PC-3 (cell line): ENCODE measurements at regions not wholly inside any gene's neighbourhood (a gene's known extent, or its start where the extent isn't known, plus 50 kb on each side); places are given as distances from the start of the nearest gene placed in this dataset.
"Not testable (repeated sequence)": the region's sequence is repeated elsewhere in the genome, so short reads cannot be mapped to it uniquely, and the experiment has no call there.

ENCODE experiments used
- ATAC-seq: fragments of 200-7000 bp; cut with Tn5 transposase; 2 replicates; pipeline ENCODE4 v1.9.1; 2020; ENCODE audit warnings: mild to moderate bottlenecking, moderate library complexity
- BruUV-seq: library from RNA; stranded (reverse); fragments of 400-500 nt; replicated peaks from 2 replicates; lab custom pipeline; 2021; lab: Mats Ljungman, UMichigan
- CTCF ChIA-PET: fragments of 300-600 bp; sonication (Branson Sonifier 250); formaldehyde crosslinking; loops from one replicate; lab custom pipeline; 2022; ENCODE audit warnings: antibody characterized with exemption; lab: Charles Lee
- POLR2A ChIA-PET: fragments of 300-600 bp; sonication (Branson Sonifier 250); formaldehyde crosslinking; loops from one replicate; lab custom pipeline; 2022; ENCODE audit warnings: antibody characterized with exemption; ENCODE audit not compliant: unreplicated experiment; lab: Charles Lee
- DNase-seq: peaks from one replicate; pipeline ENCODE4 v3.0.0-alpha.2; 2015
- H2AFZ ChIP-seq: fragments of 300-600 bp; sonication (generic); 2 replicates; pipeline ENCODE4 v1.6.0; 2016; ENCODE audit warnings: antibody characterized with exemption, low read length
- H3F3A ChIP-seq: fragments of 300-600 bp; sonication (generic); one replicate; pipeline ENCODE4 v1.6.0; 2017; ENCODE audit warnings: antibody characterized with exemption, low read length, control low read depth, mild to moderate bottlenecking; ENCODE audit not compliant: unreplicated experiment
- H3K27ac ChIP-seq: fragments of 300-600 bp; sonication (generic); 2 replicates; pipeline ENCODE4 v1.5.1; 2016; ENCODE audit warnings: mild to moderate bottlenecking, low read length
- H3K27me3 ChIP-seq: fragments of 300-600 bp; sonication (generic); 2 replicates; pipeline ENCODE4 v1.6.1; 2016; ENCODE audit warnings: low read length, mixed read lengths
- H3K36me3 ChIP-seq: fragments of 300-600 bp; sonication (generic); 2 replicates; pipeline ENCODE4 v1.6.1; 2016; ENCODE audit warnings: low read depth, mixed run types, low read length, mixed read lengths
- H3K4me1 ChIP-seq: fragments of 300-600 bp; sonication (generic); 2 replicates; pipeline ENCODE4 v1.5.1; 2016; ENCODE audit warnings: low read length; ENCODE audit not compliant: insufficient read depth
- H3K4me2 ChIP-seq: fragments of 300-600 bp; sonication (generic); 2 replicates; pipeline ENCODE4 v1.6.0; 2016; ENCODE audit warnings: low read length
- H3K4me3 ChIP-seq: fragments of 300-600 bp; sonication (generic); 2 replicates; pipeline ENCODE4 v1.5.1; 2016; ENCODE audit warnings: mild to moderate bottlenecking, low read length, mixed read lengths
- H3K79me2 ChIP-seq: fragments of 300-600 bp; sonication (generic); 2 replicates; pipeline ENCODE4 v1.6.1; 2017; ENCODE audit warnings: low read length, mixed read lengths
- H3K9ac ChIP-seq: fragments of 300-600 bp; sonication (generic); 2 replicates; pipeline ENCODE4 v1.6.0; 2016; ENCODE audit warnings: mild to moderate bottlenecking, low read length
- H3K9me2 ChIP-seq: fragments of 300-600 bp; sonication (generic); replicated peaks from 2 replicates; pipeline ENCODE4 v1.6.1; 2016; ENCODE audit warnings: mixed run types, low read length, mixed read lengths
- H3K9me3 ChIP-seq: fragments of 300-600 bp; sonication (generic); 2 replicates; pipeline ENCODE4 v1.6.1; 2016; ENCODE audit warnings: low read length, mixed read lengths
- H4K20me1 ChIP-seq: fragments of 300-600 bp; sonication (generic); 2 replicates; pipeline ENCODE4 v1.6.1; 2016; ENCODE audit warnings: low read length, mixed read lengths
- EZH2 ChIP-seq: fragments of 300-600 bp; sonication (generic); IDR thresholded peaks from one replicate; pipeline ENCODE4 v1.6.1; 2017; ENCODE audit warnings: antibody characterized with exemption, mild to moderate bottlenecking, low read length; ENCODE audit not compliant: unreplicated experiment
- EZH2phosphoT487 ChIP-seq: fragments of 300-600 bp; sonication (generic); IDR thresholded peaks from 2 replicates; pipeline ENCODE4 v1.6.1; 2018; ENCODE audit warnings: mild to moderate bottlenecking, antibody characterized with exemption, low read length, borderline replicate concordance
- intact Hi-C: fragments of 100-400 bp; cut with micrococcal nuclease; formaldehyde crosslinking; loops from 2 replicates; pipeline ENCODE4 v1.9.0; 2023
- TF ChIP-seq, protein P1 (sequence below): fragments of 300-600 bp; sonication (generic); conservative IDR thresholded peaks from 2 replicates; pipeline ENCODE4 v1.5.1; 2017; ENCODE audit warnings: antibody characterized with exemption, low read depth, mild to moderate bottlenecking, low read length

GRCh38 chr17:12195418-12195817, 174.7 kb downstream of the MAP2K4 start:
- TF ChIP-seq EZH2 (no peak), EZH2phosphoT487 (no peak)
- TF ChIP-seq, protein P1, sequence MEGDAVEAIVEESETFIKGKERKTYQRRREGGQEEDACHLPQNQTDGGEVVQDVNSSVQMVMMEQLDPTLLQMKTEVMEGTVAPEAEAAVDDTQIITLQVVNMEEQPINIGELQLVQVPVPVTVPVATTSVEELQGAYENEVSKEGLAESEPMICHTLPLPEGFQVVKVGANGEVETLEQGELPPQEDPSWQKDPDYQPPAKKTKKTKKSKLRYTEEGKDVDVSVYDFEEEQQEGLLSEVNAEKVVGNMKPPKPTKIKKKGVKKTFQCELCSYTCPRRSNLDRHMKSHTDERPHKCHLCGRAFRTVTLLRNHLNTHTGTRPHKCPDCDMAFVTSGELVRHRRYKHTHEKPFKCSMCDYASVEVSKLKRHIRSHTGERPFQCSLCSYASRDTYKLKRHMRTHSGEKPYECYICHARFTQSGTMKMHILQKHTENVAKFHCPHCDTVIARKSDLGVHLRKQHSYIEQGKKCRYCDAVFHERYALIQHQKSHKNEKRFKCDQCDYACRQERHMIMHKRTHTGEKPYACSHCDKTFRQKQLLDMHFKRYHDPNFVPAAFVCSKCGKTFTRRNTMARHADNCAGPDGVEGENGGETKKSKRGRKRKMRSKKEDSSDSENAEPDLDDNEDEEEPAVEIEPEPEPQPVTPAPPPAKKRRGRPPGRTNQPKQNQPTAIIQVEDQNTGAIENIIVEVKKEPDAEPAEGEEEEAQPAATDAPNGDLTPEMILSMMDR, result no peak
- Histone ChIP-seq H3F3A (no peaks in the 10 kb centered on the region), H3K27me3 (peaks cover 34% of the 10 kb centered on the region), H3K9ac (no peak overlapping the region), H3K9me3 (no peaks in the 10 kb centered on the region), H3K79me2 (no peaks in the 10 kb centered on the region), H3K27ac (no peak overlapping the region), H3K4me3 (no peak overlapping the region), H3K4me2 (no peak overlapping the region), H4K20me1 (no peaks in the 10 kb centered on the region), H3K36me3 (no peaks in the 10 kb centered on the region), H3K4me1 (no peaks in the 10 kb centered on the region), H2AFZ (no peak overlapping the region), H3K9me2 (no peaks in the 10 kb centered on the region)
- intact Hi-C loops, result no loop called here
- ATAC-seq, result no peak
- no peak for DNase-seq
- POLR2A ChIA-PET, result no interaction called here
- no TSS peak for BruUV-seq
- CTCF ChIA-PET, result no interaction called here

DNA sequence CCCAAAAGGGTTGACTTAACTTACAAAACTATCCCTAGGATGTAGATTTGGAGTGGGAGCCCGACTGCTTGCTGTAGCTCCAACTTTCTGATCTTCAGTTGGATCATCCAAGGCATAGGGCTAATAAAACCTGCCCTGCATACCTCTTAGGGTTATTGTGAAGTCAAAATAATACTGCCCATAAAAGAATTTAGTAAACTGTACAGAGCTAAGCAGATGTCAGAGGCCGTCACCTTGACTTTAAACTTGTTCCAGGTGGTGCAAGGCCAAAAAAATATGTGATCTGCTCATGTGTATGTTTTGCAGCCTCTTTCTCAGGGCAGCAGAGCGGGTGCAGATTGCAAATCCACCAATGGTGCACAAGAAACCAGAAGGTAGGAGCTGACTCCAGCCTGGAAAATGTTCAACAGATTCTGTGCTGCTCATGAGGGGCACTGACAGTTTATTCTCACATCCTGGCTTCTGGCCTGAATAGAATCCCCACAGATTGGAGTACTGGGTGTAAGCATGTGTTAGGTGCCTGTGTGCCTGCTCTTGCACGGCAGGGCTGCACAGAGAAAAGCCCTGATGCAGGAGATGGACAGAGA, 180.7 kb downstream of the MAP2K4 start:
- no peaks in the 10 kb centered on the region for H3K9me3 ChIP-seq
- ChIA-PET CTCF (no interaction called here), POLR2A (no interaction called here)
- no peaks in the 10 kb centered on the region for H3F3A ChIP-seq
- no peak overlapping the region for H3K4me2 ChIP-seq
- peaks cover 47% of the 10 kb centered on the region for H3K27me3 ChIP-seq
- H2AFZ ChIP-seq, result no peak overlapping the region
- no peak for ATAC-seq
- BruUV-seq, result no TSS peak
- no peak overlapping the region for H3K9ac ChIP-seq
- no peaks in the 10 kb centered on the region for H3K4me1 ChIP-seq
- no peak for TF ChIP-seq EZH2phosphoT487
- TF ChIP-seq, protein P1, result no peak
- no peak for TF ChIP-seq EZH2
- no peak overlapping the region for H3K4me3 ChIP-seq
- no peaks in the 10 kb centered on the region for H4K20me1 ChIP-seq
- no peaks in the 10 kb centered on the region for H3K36me3 ChIP-seq
- no peak overlapping the region for H3K27ac ChIP-seq
- no peak for DNase-seq
- intact Hi-C loops, result no loop called here
- H3K9me2 ChIP-seq, result no peaks in the 10 kb centered on the region
- no peaks in the 10 kb centered on the region for H3K79me2 ChIP-seq

DNA sequence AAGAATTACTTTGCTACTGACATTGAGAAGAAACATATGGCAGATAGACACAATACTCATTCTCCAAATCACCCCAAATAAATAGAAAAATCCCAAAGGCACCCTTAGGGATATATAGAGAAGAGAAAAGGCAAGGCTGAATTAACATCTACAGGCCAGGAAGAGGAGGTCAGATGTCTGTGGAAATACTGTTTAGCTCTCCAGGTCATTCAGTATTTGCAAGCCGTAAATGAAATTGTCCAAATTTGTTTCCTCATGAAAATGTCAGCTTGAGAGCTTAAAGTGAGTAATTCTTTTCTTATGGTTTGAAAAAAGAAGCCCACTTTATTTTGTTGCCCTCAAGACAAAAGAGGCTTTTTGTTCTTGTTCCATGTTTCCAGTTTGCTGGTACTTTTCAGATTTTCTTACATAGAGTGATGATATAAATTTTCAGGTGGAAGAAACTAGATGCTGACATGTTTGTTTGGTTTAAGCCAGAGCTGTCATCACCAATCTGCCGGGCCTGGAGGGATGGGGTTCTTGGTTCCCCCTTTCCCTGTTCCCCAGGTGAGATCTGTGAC, 189.0 kb downstream of the MAP2K4 start:
- ATAC-seq (no peak), DNase-seq (no peak)
- H3F3A ChIP-seq, result no peaks in the 10 kb centered on the region
- no peak overlapping the region for H2AFZ ChIP-seq
- ChIA-PET POLR2A (no interaction called here), CTCF (no interaction called here)
- no peak overlapping the region for H3K4me3 ChIP-seq
- no peak overlapping the region for H3K9ac ChIP-seq
- H4K20me1 ChIP-seq, result no peaks in the 10 kb centered on the region
- no peaks in the 10 kb centered on the region for H3K36me3 ChIP-seq
- H3K27ac ChIP-seq, result no peak overlapping the region
- no peak for TF ChIP-seq EZH2phosphoT487
- TF ChIP-seq, protein P1, result no peak
- TF ChIP-seq EZH2, result no peak
- no TSS peak for BruUV-seq
- intact Hi-C loops, result no loop called here
- H3K4me2 ChIP-seq, result no peak overlapping the region
- peaks cover 37% of the 10 kb centered on the region for H3K27me3 ChIP-seq
- no peaks in the 10 kb centered on the region for H3K9me3 ChIP-seq
- no peaks in the 10 kb centered on the region for H3K9me2 ChIP-seq
- no peaks in the 10 kb centered on the region for H3K79me2 ChIP-seq
- H3K4me1 ChIP-seq, result no peaks in the 10 kb centered on the region

- H3F3A ChIP-seq, H3K27ac ChIP-seq, H3K36me3 ChIP-seq, H4K20me1 ChIP-seq, H3K9me3 ChIP-seq, H3K9me2 ChIP-seq, H3K4me2 ChIP-seq, H3K4me1 ChIP-seq, H2AFZ ChIP-seq, ATAC-seq, CTCF ChIA-PET, POLR2A ChIA-PET, H3K9ac ChIP-seq, BruUV-seq, intact Hi-C loops, H3K4me3 ChIP-seq, DNase-seq, H3K79me2 ChIP-seq: not testable (repeated sequence)
- H3K27me3 ChIP-seq, result peaks cover 71% of the 10 kb centered on the region
These were observed 200.2 kb downstream of the MAP2K4 start for GRCh38 chr17:12220714-12221439.
